OCI-M1 (cell line): ENCODE measurements at regions not wholly inside any gene's neighbourhood (a gene's known extent, or its start where the extent isn't known, plus 50 kb on each side); places are given as distances from the start of the nearest gene placed in this dataset.

Source experiments
- DNase-seq: peaks from one replicate; lab custom pipeline; 2025; lab: John Stamatoyannopoulos, UW

GRCh38 chrX:139290310-139290709 is 240.2 kb upstream of the F9 start:
- no peak for DNase-seq

GRCh38 chrX:139287155-139287924 is 243.2 kb upstream of the F9 start:
- DNase-seq: no peak

GRCh38 chrX:139286342-139286741 is 244.2 kb upstream of the F9 start:
- DNase-seq: peak; percentile 68

- no peak for DNase-seq
These were observed 262.7 kb upstream of the F9 start for GRCh38 chrX:139267851-139268250.

GRCh38 chrX:139246295-139246694 is 284.2 kb upstream of the F9 start:
- DNase-seq: no peak

GRCh38 chrX:139237141-139237540 is 293.4 kb upstream of the F9 start:
- DNase-seq: no peak

- DNase-seq: no peak
These were observed 295.6 kb upstream of the F9 start for GRCh38 chrX:139234898-139235297.

- no peak for DNase-seq
These were observed 305.4 kb upstream of the F9 start for GRCh38 chrX:139224953-139225665.

GRCh38 chrX:139222511-139223200 is 307.9 kb upstream of the F9 start:
- no peak for DNase-seq

- peak; percentile 94 for DNase-seq
These were observed 317.3 kb upstream of the F9 start for GRCh38 chrX:139213241-139213709.

- peak; percentile 25 for DNase-seq
These were observed 318.9 kb upstream of the F9 start for GRCh38 chrX:139211568-139212182.

- peak; percentile 31 for DNase-seq
These were observed 321.2 kb upstream of the F9 start for GRCh38 chrX:139209342-139209741.

- DNase-seq: peak; percentile 37
These were observed 322.9 kb upstream of the F9 start for GRCh38 chrX:139207655-139208054.

- DNase-seq: no peak
These were observed 323.6 kb upstream of the F9 start for GRCh38 chrX:139206914-139207313.

GRCh38 chrX:139204898-139205667 is 325.5 kb upstream of the F9 start:
- DNase-seq: peak; percentile 85

GRCh38 chrX:139204571-139204897 is 326.0 kb upstream of the F9 start:
- no peak for DNase-seq

GRCh38 chrX:139203651-139204570 is 326.6 kb upstream of the F9 start:
- DNase-seq: peak; percentile 50

- no peak for DNase-seq
These were observed 327.7 kb upstream of the F9 start for GRCh38 chrX:139202742-139203420.

- peak; percentile 3 for DNase-seq
These were observed 328.6 kb upstream of the F9 start for GRCh38 chrX:139201924-139202323.

- DNase-seq: no peak
These were observed 329.7 kb upstream of the F9 start for GRCh38 chrX:139200793-139201192.
